ENCODE measurements at regions not wholly inside any gene's neighbourhood (a gene's known extent, or its start where the extent isn't known, plus 50 kb on each side); places are given as distances from the start of the nearest gene placed in this dataset.

- DNase-seq = no peak
These were observed 529.7 kb downstream of the DSC3 start for GRCh38 chr18:30512872-30513271.

GRCh38 chr18:30510882-30511281 is 531.7 kb downstream of the DSC3 start:
- no peak for DNase-seq

- DNase-seq = no peak
These were observed 540.9 kb downstream of the DSC3 start for GRCh38 chr18:30501594-30501993.

GRCh38 chr18:30500240-30500945 is 542.1 kb downstream of the DSC3 start:
- no peak for DNase-seq

GRCh38 chr18:30499721-30500120 is 542.8 kb downstream of the DSC3 start:
- DNase-seq = no peak

- DNase-seq = no peak
These were observed 549.9 kb downstream of the DSC3 start for GRCh38 chr18:30492552-30493129.

- no peak for DNase-seq
These were observed 550.6 kb downstream of the DSC3 start for GRCh38 chr18:30491815-30492551.

- DNase-seq = no peak
These were observed 552.5 kb downstream of the DSC3 start for GRCh38 chr18:30489890-30490643.

- no peak for DNase-seq
These were observed 554.6 kb downstream of the DSC3 start for GRCh38 chr18:30487962-30488361.

GRCh38 chr18:30486856-30487255 is 555.7 kb downstream of the DSC3 start:
- DNase-seq = no peak

GRCh38 chr18:30485078-30485477 is 557.5 kb downstream of the DSC3 start:
- no peak for DNase-seq

- DNase-seq = no peak
These were observed 560.7 kb downstream of the DSC3 start for GRCh38 chr18:30481871-30482270.

- no peak for DNase-seq
These were observed 573.5 kb downstream of the DSC3 start for GRCh38 chr18:30469091-30469490.

GRCh38 chr18:30465096-30465495 is 577.4 kb downstream of the DSC3 start:
- no peak for DNase-seq

- no peak for DNase-seq
These were observed 585.4 kb downstream of the DSC3 start for GRCh38 chr18:30457156-30457555.

- no peak for DNase-seq
These were observed 586.8 kb downstream of the DSC3 start for GRCh38 chr18:30455741-30456140.

- DNase-seq = no peak
These were observed 587.6 kb downstream of the DSC3 start for GRCh38 chr18:30454920-30455319.

- no peak for DNase-seq
These were observed 590.6 kb downstream of the DSC3 start for GRCh38 chr18:30451981-30452380.

- DNase-seq = no peak
These were observed 591.6 kb downstream of the DSC3 start for GRCh38 chr18:30450927-30451326.

GRCh38 chr18:30446605-30447004 is 595.9 kb downstream of the DSC3 start:
- DNase-seq = no peak

- DNase-seq = no peak
These were observed 598.0 kb downstream of the DSC3 start for GRCh38 chr18:30444544-30444943.

GRCh38 chr18:30440351-30440750 is 602.2 kb downstream of the DSC3 start:
- DNase-seq = no peak

GRCh38 chr18:30439174-30439573 is 603.4 kb downstream of the DSC3 start:
- no peak for DNase-seq

All from retina (tissue), 1 donor.